Tibial nerve (tissue), 4 donors: ENCODE measurements at regions not wholly inside any gene's neighbourhood (a gene's known extent, or its start where the extent isn't known, plus 50 kb on each side); places are given as distances from the start of the nearest gene placed in this dataset.

ENCODE experiments used
- CTCF ChIP-seq, 5 experiments: fragments of 200-600 bp in 3 of 5; fragments of 450-650 bp in 2 of 5; sonication (generic) in 3 of 5; IDR thresholded peaks; one replicate each; pipeline ENCODE4 v1.5.1; 2016 to 2019; ENCODE audit warnings: antibody characterized with exemption in 5 of 5, mild to moderate bottlenecking in 3 of 5, moderate library complexity in 2 of 5
- EP300 ChIP-seq, 2 donors: sonication (generic); formaldehyde crosslinking; IDR thresholded peaks; one replicate each; pipeline ENCODE4 v1.6.1; 2017; ENCODE audit warnings: antibody characterized with exemption in 2 of 2, mild to moderate bottlenecking in 1 of 2

GRCh38 chr10:60708666-60709065 is 69.6 kb upstream of the CDK1 start:
- TF ChIP-seq CTCF (IDR thresholded peaks at IDR 0.05) (no peak), EP300 (IDR thresholded peaks at IDR 0.05) (no peak)
